Breast epithelium (tissue), 3 donors: ENCODE measurements at regions not wholly inside any gene's neighbourhood (a gene's known extent, or its start where the extent isn't known, plus 50 kb on each side); places are given as distances from the start of the nearest gene placed in this dataset.

Source experiments
- POLR2A ChIP-seq: fragments of 450-650 bp; IDR thresholded peaks from one replicate; pipeline ENCODE4 v1.6.1; 2016; ENCODE audit warnings: antibody characterized with exemption, mild to moderate bottlenecking, moderate library complexity
- POLR2AphosphoS5 ChIP-seq, 3 donors: sonication (generic); formaldehyde crosslinking; IDR thresholded peaks; one replicate each; pipeline ENCODE4 v1.6.1; 2017; ENCODE audit warnings: antibody characterized with exemption in 3 of 3
- TF ChIP-seq, protein P1 (sequence below), 3 donors: fragments of 450-650 bp; IDR thresholded peaks; one replicate each; pipeline ENCODE4 v1.5.1; 2016 to 2017; ENCODE audit warnings: antibody characterized with exemption in 3 of 3, mild to moderate bottlenecking in 3 of 3, moderate library complexity in 3 of 3

DNA sequence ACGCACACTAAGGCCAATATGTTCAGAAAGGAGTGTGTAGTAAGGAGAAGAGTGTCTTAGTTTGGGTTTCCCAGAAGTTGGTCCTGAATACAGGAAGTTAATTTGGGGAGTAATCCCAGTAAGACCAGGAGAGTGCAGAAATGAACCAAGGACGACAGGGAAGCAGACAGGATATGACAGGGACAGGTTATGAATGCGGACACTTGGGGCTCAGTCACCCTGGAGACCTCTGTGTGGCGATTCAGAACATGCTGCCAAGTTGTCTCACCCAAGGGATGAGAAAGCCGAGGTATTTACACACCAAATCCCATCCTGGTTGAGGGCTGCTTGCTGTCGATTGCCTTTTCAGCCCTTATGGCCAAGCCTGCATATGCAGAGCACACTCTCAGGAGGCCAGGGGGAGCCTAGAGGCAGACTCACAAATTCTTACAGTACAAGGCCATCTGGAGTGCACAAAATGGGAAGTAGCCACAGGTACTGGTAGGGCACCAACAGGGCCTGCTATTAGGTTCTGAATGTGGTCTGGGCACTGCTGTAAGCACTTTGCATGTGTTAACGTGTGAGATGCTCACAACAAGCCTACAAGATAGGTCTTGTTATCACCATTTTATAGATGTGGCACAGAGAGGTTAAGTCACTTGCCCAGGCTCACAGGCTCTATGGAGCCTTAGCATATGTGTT is 233.1 kb upstream of the ANKRD55 start:
- TF ChIP-seq, protein P1, sequence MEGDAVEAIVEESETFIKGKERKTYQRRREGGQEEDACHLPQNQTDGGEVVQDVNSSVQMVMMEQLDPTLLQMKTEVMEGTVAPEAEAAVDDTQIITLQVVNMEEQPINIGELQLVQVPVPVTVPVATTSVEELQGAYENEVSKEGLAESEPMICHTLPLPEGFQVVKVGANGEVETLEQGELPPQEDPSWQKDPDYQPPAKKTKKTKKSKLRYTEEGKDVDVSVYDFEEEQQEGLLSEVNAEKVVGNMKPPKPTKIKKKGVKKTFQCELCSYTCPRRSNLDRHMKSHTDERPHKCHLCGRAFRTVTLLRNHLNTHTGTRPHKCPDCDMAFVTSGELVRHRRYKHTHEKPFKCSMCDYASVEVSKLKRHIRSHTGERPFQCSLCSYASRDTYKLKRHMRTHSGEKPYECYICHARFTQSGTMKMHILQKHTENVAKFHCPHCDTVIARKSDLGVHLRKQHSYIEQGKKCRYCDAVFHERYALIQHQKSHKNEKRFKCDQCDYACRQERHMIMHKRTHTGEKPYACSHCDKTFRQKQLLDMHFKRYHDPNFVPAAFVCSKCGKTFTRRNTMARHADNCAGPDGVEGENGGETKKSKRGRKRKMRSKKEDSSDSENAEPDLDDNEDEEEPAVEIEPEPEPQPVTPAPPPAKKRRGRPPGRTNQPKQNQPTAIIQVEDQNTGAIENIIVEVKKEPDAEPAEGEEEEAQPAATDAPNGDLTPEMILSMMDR (IDR thresholded peaks at IDR 0.05) = no peak
- no peak for TF ChIP-seq POLR2A
- no peak for TF ChIP-seq POLR2AphosphoS5 (IDR thresholded peaks at IDR 0.05)
